ENCODE measurements at regions not wholly inside any gene's neighbourhood (a gene's known extent, or its start where the extent isn't known, plus 50 kb on each side); places are given as distances from the start of the nearest gene placed in this dataset.

- Histone ChIP-seq H3K9me3 (ENCODE audit: control insufficient read depth, insufficient read depth, low read length) (no peaks in the 10 kb centered on the region), H3K9me2 (replicated peaks; ENCODE audit: control insufficient read depth, low read length) (no peaks in the 10 kb centered on the region), H3K4me3 (ENCODE audit: low read length) (peak overlapping the region; percentile 55), H4K20me1 (ENCODE audit: control insufficient read depth, insufficient read depth, low read depth, low read length) (no peaks in the 10 kb centered on the region), H3K79me2 (ENCODE audit: control insufficient read depth, low read length) (no peaks in the 10 kb centered on the region), H3K4me2 (ENCODE audit: low read length) (peak overlapping the region; percentile 72), H3K4me1 (ENCODE audit: control insufficient read depth, low read length) (peaks cover 100% of the 10 kb centered on the region), H3K27ac (ENCODE audit: low read depth, low read length) (peak overlapping the region; percentile 86), H3F3A (ENCODE audit: control insufficient read depth, insufficient read depth) (peaks cover 34% of the 10 kb centered on the region), H3K36me3 (ENCODE audit: control insufficient read depth, low read length) (no peaks in the 10 kb centered on the region), H3K27me3 (ENCODE audit: control insufficient read depth, low read length) (no peaks in the 10 kb centered on the region)
- TF ChIP-seq EZH2phosphoT487 (IDR thresholded peaks at IDR 0.05; ENCODE audit: borderline replicate concordance, low read length) (no peak), CTCF (IDR thresholded peaks at IDR 0.05; ENCODE audit: low read depth, low read length, poor library complexity, severe bottlenecking) (no peak)
Measured at GRCh38 chr16:85989863-85990643, 91.1 kb downstream of the IRF8 start.

- Histone ChIP-seq H3K9me2 (replicated peaks; ENCODE audit: control insufficient read depth, low read length) (no peaks in the 10 kb centered on the region), H3K4me3 (ENCODE audit: low read length) (peak overlapping the region; percentile 55), H4K20me1 (ENCODE audit: control insufficient read depth, insufficient read depth, low read depth, low read length) (no peaks in the 10 kb centered on the region), H3K4me2 (ENCODE audit: low read length) (peak overlapping the region; percentile 72), H3K9me3 (ENCODE audit: control insufficient read depth, insufficient read depth, low read length) (no peaks in the 10 kb centered on the region), H3K27me3 (ENCODE audit: control insufficient read depth, low read length) (no peaks in the 10 kb centered on the region), H3K27ac (ENCODE audit: low read depth, low read length) (peak overlapping the region; percentile 86), H3F3A (ENCODE audit: control insufficient read depth, insufficient read depth) (peaks cover 41% of the 10 kb centered on the region), H3K79me2 (ENCODE audit: control insufficient read depth, low read length) (no peaks in the 10 kb centered on the region), H3K4me1 (ENCODE audit: control insufficient read depth, low read length) (peaks cover 100% of the 10 kb centered on the region), H3K36me3 (ENCODE audit: control insufficient read depth, low read length) (no peaks in the 10 kb centered on the region)
- TF ChIP-seq EZH2phosphoT487 (IDR thresholded peaks at IDR 0.05; ENCODE audit: borderline replicate concordance, low read length) (no peak), CTCF (IDR thresholded peaks at IDR 0.05; ENCODE audit: low read depth, low read length, poor library complexity, severe bottlenecking) (no peak)
Measured at GRCh38 chr16:85990861-85991301, 91.9 kb downstream of the IRF8 start.

GRCh38 chr16:85991425-85991824, 92.5 kb downstream of the IRF8 start:
- H4K20me1 ChIP-seq (ENCODE audit: control insufficient read depth, insufficient read depth, low read depth, low read length), result no peaks in the 10 kb centered on the region
- H3K27me3 ChIP-seq (ENCODE audit: control insufficient read depth, low read length), result no peaks in the 10 kb centered on the region
- no peak for TF ChIP-seq EZH2phosphoT487 (IDR thresholded peaks at IDR 0.05; ENCODE audit: borderline replicate concordance, low read length)
- TF ChIP-seq CTCF (IDR thresholded peaks at IDR 0.05; ENCODE audit: low read depth, low read length, poor library complexity, severe bottlenecking), result no peak
- H3K36me3 ChIP-seq (ENCODE audit: control insufficient read depth, low read length), result no peaks in the 10 kb centered on the region
- H3K27ac ChIP-seq (ENCODE audit: low read depth, low read length), result peak overlapping the region; percentile 86
- peak overlapping the region; percentile 55 for H3K4me3 ChIP-seq (ENCODE audit: low read length)
- H3K4me1 ChIP-seq (ENCODE audit: control insufficient read depth, low read length), result peaks cover 100% of the 10 kb centered on the region
- no peaks in the 10 kb centered on the region for H3K79me2 ChIP-seq (ENCODE audit: control insufficient read depth, low read length)
- H3K9me2 ChIP-seq (replicated peaks; ENCODE audit: control insufficient read depth, low read length), result no peaks in the 10 kb centered on the region
- H3K4me2 ChIP-seq (ENCODE audit: low read length), result peak overlapping the region; percentile 72
- H3F3A ChIP-seq (ENCODE audit: control insufficient read depth, insufficient read depth), result peaks cover 45% of the 10 kb centered on the region
- no peaks in the 10 kb centered on the region for H3K9me3 ChIP-seq (ENCODE audit: control insufficient read depth, insufficient read depth, low read length)

Measured in DOHH2 (cell line).